GM21717 (cell line): ENCODE measurements at regions not wholly inside any gene's neighbourhood (a gene's known extent, or its start where the extent isn't known, plus 50 kb on each side); places are given as distances from the start of the nearest gene placed in this dataset.
"Not testable (repeated sequence)": the region's sequence is repeated elsewhere in the genome, so short reads cannot be mapped to it uniquely, and the experiment has no call there.

Source experiments
- ATAC-seq: cut with Tn5 transposase; IDR thresholded peaks from one replicate; pipeline ENCODE4 v1.9.1; 2021; ENCODE audit warnings: mild to moderate bottlenecking, moderate library complexity; ENCODE audit not compliant: unreplicated experiment

GRCh38 chr1:213702703-213703102 is 285.1 kb upstream of the PROX1 start:
- no peak for ATAC-seq

- ATAC-seq, result no peak
These were observed 282.8 kb upstream of the PROX1 start for GRCh38 chr1:213704941-213705340.

GRCh38 chr1:213711833-213712490 is 275.8 kb upstream of the PROX1 start:
- not testable (repeated sequence) for ATAC-seq

- ATAC-seq, result no peak
These were observed 273.1 kb upstream of the PROX1 start for GRCh38 chr1:213714645-213715044.

GRCh38 chr1:213715182-213715581 is 272.6 kb upstream of the PROX1 start:
- no peak for ATAC-seq

- ATAC-seq, result no peak
These were observed 268.3 kb upstream of the PROX1 start for GRCh38 chr1:213719462-213719861.

- no peak for ATAC-seq
These were observed 267.7 kb upstream of the PROX1 start for GRCh38 chr1:213720032-213720431.

- ATAC-seq, result no peak
These were observed 264.6 kb upstream of the PROX1 start for GRCh38 chr1:213723187-213723586.

GRCh38 chr1:213724640-213725536 is 262.9 kb upstream of the PROX1 start:
- no peak for ATAC-seq

GRCh38 chr1:213727853-213728592 is 259.8 kb upstream of the PROX1 start:
- no peak for ATAC-seq

- no peak for ATAC-seq
These were observed 258.9 kb upstream of the PROX1 start for GRCh38 chr1:213728593-213729536.

- no peak for ATAC-seq
These were observed 254.1 kb upstream of the PROX1 start for GRCh38 chr1:213733705-213734104.

GRCh38 chr1:213737398-213738035 is 250.3 kb upstream of the PROX1 start:
- ATAC-seq, result no peak

- no peak for ATAC-seq
These were observed 249.1 kb upstream of the PROX1 start for GRCh38 chr1:213738658-213739057.

- no peak for ATAC-seq
These were observed 244.8 kb upstream of the PROX1 start for GRCh38 chr1:213742992-213743391.

- no peak for ATAC-seq
These were observed 243.0 kb upstream of the PROX1 start for GRCh38 chr1:213744780-213745179.

GRCh38 chr1:213745451-213745850 is 242.3 kb upstream of the PROX1 start:
- no peak for ATAC-seq

- ATAC-seq, result no peak
These were observed 238.2 kb upstream of the PROX1 start for GRCh38 chr1:213749558-213749957.

- ATAC-seq, result no peak
These were observed 237.3 kb upstream of the PROX1 start for GRCh38 chr1:213750231-213751063.
